ENCODE measurements at regions not wholly inside any gene's neighbourhood (a gene's known extent, or its start where the extent isn't known, plus 50 kb on each side); places are given as distances from the start of the nearest gene placed in this dataset.

- no peak for TF ChIP-seq CTCF (IDR thresholded peaks at IDR 0.05; ENCODE audit: low read depth, low read length)
- no peak overlapping the region for H3K4me3 ChIP-seq (replicated peaks in 1 of 2; ENCODE audit: low read depth in 2 of 2, low read length in 2 of 2)
- DNase-seq (ENCODE audit: low read depth in 2 of 2) = peak in 1 of 2 donors; percentile 52
These were observed 297.3 kb upstream of the THBS1 start for GRCh38 chr15:39283531-39283930.

- no peak for TF ChIP-seq CTCF (IDR thresholded peaks at IDR 0.05; ENCODE audit: low read depth, low read length)
- peak in 1 of 2 donors; percentile 49 for DNase-seq (ENCODE audit: low read depth in 2 of 2)
- H3K4me3 ChIP-seq (replicated peaks in 1 of 2; ENCODE audit: low read depth in 2 of 2, low read length in 2 of 2) = no peak overlapping the region
These were observed 295.8 kb upstream of the THBS1 start for GRCh38 chr15:39285071-39285470.

- no peak overlapping the region for H3K4me3 ChIP-seq (replicated peaks in 1 of 2; ENCODE audit: low read depth in 2 of 2, low read length in 2 of 2)
- DNase-seq (ENCODE audit: low read depth in 2 of 2) = peak in 1 of 2 donors; percentile 16
- TF ChIP-seq CTCF (IDR thresholded peaks at IDR 0.05; ENCODE audit: low read depth, low read length) = no peak
These were observed 295.2 kb upstream of the THBS1 start for GRCh38 chr15:39285663-39286062.

GRCh38 chr15:39286706-39287105 is 294.2 kb upstream of the THBS1 start:
- H3K4me3 ChIP-seq (replicated peaks in 1 of 2; ENCODE audit: low read depth in 2 of 2, low read length in 2 of 2) = no peak overlapping the region
- TF ChIP-seq CTCF (IDR thresholded peaks at IDR 0.05; ENCODE audit: low read depth, low read length) = no peak
- DNase-seq (ENCODE audit: low read depth in 2 of 2) = peak in 1 of 2 donors; percentile 20

GRCh38 chr15:39287322-39288195 is 293.3 kb upstream of the THBS1 start:
- H3K4me3 ChIP-seq (replicated peaks in 1 of 2; ENCODE audit: low read depth in 2 of 2, low read length in 2 of 2) = no peak overlapping the region
- peak; percentile 30 to 65 for DNase-seq (ENCODE audit: low read depth in 2 of 2)
- TF ChIP-seq CTCF (IDR thresholded peaks at IDR 0.05; ENCODE audit: low read depth, low read length) = no peak

- no peak for TF ChIP-seq CTCF (IDR thresholded peaks at IDR 0.05; ENCODE audit: low read depth, low read length)
These were observed 290.0 kb upstream of the THBS1 start for GRCh38 chr15:39290711-39291435.

More at GRCh38 chr15:39290711-39291435, 290.0 kb upstream of the THBS1 start:
- DNase-seq (ENCODE audit: low read depth in 2 of 2) = no peak
- H3K4me3 ChIP-seq (replicated peaks in 1 of 2; ENCODE audit: low read depth in 2 of 2, low read length in 2 of 2) = no peak overlapping the region

All from cardiac fibroblast (primary cell).